ENCODE measurements at regions not wholly inside any gene's neighbourhood (a gene's known extent, or its start where the extent isn't known, plus 50 kb on each side); places are given as distances from the start of the nearest gene placed in this dataset.

DNA sequence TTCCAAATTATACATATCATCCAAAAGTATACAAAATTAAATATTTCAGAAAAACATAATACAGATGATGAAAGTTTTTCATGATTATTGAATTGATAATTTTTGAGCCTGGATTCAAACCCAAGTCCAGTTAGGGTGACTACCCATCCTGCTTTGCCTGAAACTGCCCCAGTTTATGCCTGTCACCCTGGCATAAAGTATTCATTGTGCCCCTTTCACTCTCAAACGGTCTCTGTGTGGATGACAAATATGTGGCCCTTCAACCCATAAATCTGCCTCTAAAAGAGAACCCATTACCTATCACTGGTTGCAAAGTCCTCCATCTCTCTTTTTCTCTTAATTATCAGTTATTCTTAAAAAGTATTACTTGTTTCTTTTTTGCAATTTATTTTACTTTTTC lies 553.7 kb upstream of the JARID2 start:
- no peaks in the 10 kb centered on the region for H3K4me1 ChIP-seq (ENCODE audit: control insufficient read depth, insufficient read depth, low read length)
- H2AFZ ChIP-seq (ENCODE audit: control insufficient read depth, low read depth, low read length): no peak overlapping the region
- H3K79me2 ChIP-seq (ENCODE audit: control insufficient read depth, insufficient read depth, low read length): no peaks in the 10 kb centered on the region
- no peak overlapping the region for H3K4me3 ChIP-seq
- TF ChIP-seq ZNF24 (IDR thresholded peaks at IDR 0.05): no peak
- TF ChIP-seq POLR2AphosphoS5 (IDR thresholded peaks at IDR 0.05; ENCODE audit: low read length): no peak
- TF ChIP-seq IRF3 (IDR thresholded peaks at IDR 0.05): no peak
- no peak for TF ChIP-seq WRNIP1 (IDR thresholded peaks at IDR 0.05; ENCODE audit: borderline replicate concordance, low read depth, low read length)
- no peak for TF ChIP-seq SMAD5 (IDR thresholded peaks at IDR 0.05; ENCODE audit: low read depth)
- TF ChIP-seq CBX5 (IDR thresholded peaks at IDR 0.05; ENCODE audit: low read depth): no peak
- no peak for TF ChIP-seq DPF2 (IDR thresholded peaks at IDR 0.05)
- TF ChIP-seq, protein P1, sequence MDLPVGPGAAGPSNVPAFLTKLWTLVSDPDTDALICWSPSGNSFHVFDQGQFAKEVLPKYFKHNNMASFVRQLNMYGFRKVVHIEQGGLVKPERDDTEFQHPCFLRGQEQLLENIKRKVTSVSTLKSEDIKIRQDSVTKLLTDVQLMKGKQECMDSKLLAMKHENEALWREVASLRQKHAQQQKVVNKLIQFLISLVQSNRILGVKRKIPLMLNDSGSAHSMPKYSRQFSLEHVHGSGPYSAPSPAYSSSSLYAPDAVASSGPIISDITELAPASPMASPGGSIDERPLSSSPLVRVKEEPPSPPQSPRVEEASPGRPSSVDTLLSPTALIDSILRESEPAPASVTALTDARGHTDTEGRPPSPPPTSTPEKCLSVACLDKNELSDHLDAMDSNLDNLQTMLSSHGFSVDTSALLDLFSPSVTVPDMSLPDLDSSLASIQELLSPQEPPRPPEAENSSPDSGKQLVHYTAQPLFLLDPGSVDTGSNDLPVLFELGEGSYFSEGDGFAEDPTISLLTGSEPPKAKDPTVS (IDR thresholded peaks at IDR 0.05; ENCODE audit: low read depth, low read length): no peak
- TF ChIP-seq BMI1 (IDR thresholded peaks at IDR 0.05; ENCODE audit: borderline replicate concordance): no peak
- TF ChIP-seq PBX3 (IDR thresholded peaks at IDR 0.05; ENCODE audit: insufficient replicate concordance, low read depth, low read length): no peak
- TF ChIP-seq KLF5 (IDR thresholded peaks at IDR 0.05; ENCODE audit: partially characterized antibody): no peak
- TF ChIP-seq MEF2A (IDR thresholded peaks at IDR 0.05; ENCODE audit: insufficient read depth, low read depth, low read length): no peak
- no peak for TF ChIP-seq BACH1 (IDR thresholded peaks at IDR 0.05; ENCODE audit: borderline replicate concordance)
- no peak for TF ChIP-seq ZBED1 (IDR thresholded peaks at IDR 0.05; ENCODE audit: borderline replicate concordance)
- TF ChIP-seq SMC3 (IDR thresholded peaks at IDR 0.05; ENCODE audit: borderline replicate concordance, low read length): no peak
- TF ChIP-seq MXI1 (IDR thresholded peaks at IDR 0.05; ENCODE audit: low read depth, low read length): no peak
- TF ChIP-seq NR2C2 (IDR thresholded peaks at IDR 0.05; ENCODE audit: borderline replicate concordance, control insufficient read depth, insufficient read length, low read depth): no peak
- no peak for TF ChIP-seq MTA3 (IDR thresholded peaks at IDR 0.05; ENCODE audit: borderline replicate concordance, low read length)
- TF ChIP-seq USF1 (IDR thresholded peaks at IDR 0.05; ENCODE audit: borderline replicate concordance, extremely low read length, insufficient read depth, low read depth, low read length): no peak
- no peak overlapping the region for H3K27ac ChIP-seq (ENCODE audit: control insufficient read depth, insufficient read depth)
- ChIA-PET CTCF (no interaction called here), SMC1A (ENCODE audit: uncharacterized antibody, unreplicated experiment) (no interaction called here), POLR2A (no interaction called here), RAD21 (ENCODE audit: unreplicated experiment) (no interaction called here)
- ATAC-seq: no peak
- intact Hi-C loops (cut with micrococcal nuclease; ENCODE audit: unreplicated experiment) (no loop called here), in situ Hi-C loops (cut with MboI) (no loop called here)
- BruUV-seq (replicated peaks): no TSS peak
- H3K9me3 ChIP-seq (replicated peaks; ENCODE audit: control insufficient read depth, insufficient read depth, low read length): no peaks in the 10 kb centered on the region
- no peak overlapping the region for H3K9ac ChIP-seq (ENCODE audit: control insufficient read depth, insufficient read depth, low read length)
- no peak for FAIRE-seq
- H3K36me3 ChIP-seq (ENCODE audit: control insufficient read depth in 2 of 2, insufficient read depth in 2 of 2, low read length in 1 of 2): no peaks in the 10 kb centered on the region
- DNase-seq (ENCODE audit: low read depth, low spot score): no peak
- WGBS (ENCODE audit: insufficient coverage, insufficient replicate concordance, low lambda C conversion rate, missing lambda C conversion rate): 0% methylated on average over 1 of the region's 1 CpG
- H3K4me2 ChIP-seq (ENCODE audit: control insufficient read depth, insufficient read depth): no peak overlapping the region
- H3K27me3 ChIP-seq (replicated peaks in 1 of 2; ENCODE audit: control insufficient read depth in 2 of 2, insufficient read depth in 2 of 2, low read length in 1 of 2): no peaks in the 10 kb centered on the region
- no peaks in the 10 kb centered on the region for H4K20me1 ChIP-seq (ENCODE audit: control insufficient read depth, insufficient read depth)

All from GM12878 (cell line).